Hematopoietic multipotent progenitor cell treated with erythropoietin and hydrocortisone succinate and interleukin-3 and kit ligand, for 4 days (in vitro differentiated cells): ENCODE measurements at regions not wholly inside any gene's neighbourhood (a gene's known extent, or its start where the extent isn't known, plus 50 kb on each side); places are given as distances from the start of the nearest gene placed in this dataset.
"Not testable (repeated sequence)": the region's sequence is repeated elsewhere in the genome, so short reads cannot be mapped to it uniquely, and the experiment has no call there.

Experiments used
- DNase-seq: peaks from one replicate; pipeline ENCODE4 v3.0.0-alpha.2; 2015

DNA sequence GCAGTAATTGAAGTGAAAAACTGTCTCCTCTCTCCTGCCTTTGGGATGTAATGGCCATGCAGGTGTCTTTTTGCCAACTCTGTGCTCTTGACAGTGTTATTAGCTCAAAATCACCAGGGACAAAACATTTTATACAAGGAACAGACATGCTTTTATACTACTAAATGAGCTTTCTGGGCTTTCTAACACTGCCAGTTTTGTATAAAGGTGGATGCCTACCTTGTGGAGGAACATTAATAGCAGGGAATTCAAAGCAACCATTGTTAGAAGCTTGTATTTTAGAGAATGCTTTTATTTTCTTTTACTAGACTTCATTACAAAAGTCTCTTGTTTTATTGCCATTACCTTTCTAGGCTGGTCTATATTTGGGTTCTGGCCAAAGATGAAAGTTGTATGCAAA lies 54.7 kb upstream of the ARSJ start:
- DNase-seq = no peak

DNA sequence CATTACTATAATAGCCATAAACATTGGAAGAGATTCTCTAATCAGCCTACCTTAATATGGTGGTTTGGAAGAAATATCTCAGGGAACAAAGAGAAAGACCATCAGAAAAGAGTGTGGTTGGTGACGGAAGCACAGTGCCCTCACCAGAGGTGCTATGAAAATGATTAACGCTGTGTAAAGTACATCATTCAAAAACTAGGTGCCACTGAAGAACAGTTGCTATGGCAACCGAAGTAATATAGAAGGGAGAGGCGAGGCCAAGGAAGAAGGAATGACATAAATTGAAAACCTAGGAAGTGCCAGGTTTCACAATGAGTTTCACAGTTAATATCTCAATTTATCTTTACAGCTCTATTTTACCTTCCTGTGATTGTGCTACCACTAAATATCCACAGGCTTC lies 57.0 kb upstream of the ARSJ start:
- DNase-seq = no peak

DNA sequence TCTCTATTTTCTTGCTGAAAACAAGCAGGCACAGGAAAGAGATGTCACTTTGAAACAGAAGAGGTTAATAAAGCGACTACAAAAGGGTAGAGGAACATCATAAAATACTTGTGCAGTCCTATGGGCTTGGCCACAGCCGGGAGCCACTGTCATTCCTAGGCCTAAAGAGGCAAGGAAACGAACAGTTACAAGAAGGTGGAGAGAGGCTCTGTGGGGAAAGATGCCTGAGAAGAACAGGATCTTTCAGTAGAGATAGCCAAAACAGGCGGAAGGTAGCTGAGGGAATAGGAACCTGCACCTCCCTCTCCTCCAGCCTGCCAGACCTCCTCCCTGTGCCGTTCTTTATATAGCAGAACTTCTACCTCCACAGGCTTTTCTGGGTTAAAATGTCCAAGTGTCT lies 57.4 kb upstream of the ARSJ start:
- no peak for DNase-seq

DNA sequence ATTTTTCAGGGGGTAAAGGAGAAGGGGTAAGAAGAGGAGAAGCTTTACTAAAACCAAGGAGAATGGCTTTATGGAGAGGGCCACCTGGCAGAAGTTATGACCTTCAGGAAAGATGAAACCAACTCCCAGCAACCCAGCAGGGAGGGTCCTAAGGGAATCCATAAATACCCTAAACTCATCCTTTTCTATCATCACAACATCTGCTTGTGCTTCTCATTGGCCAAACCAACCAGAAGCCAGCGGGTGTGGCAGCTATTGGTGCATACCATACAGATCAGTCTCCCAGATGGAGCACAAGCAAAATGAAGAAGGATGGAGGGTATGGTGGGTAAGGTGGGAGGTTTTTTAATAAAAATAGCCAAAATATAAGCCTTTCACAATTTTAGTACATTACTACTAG lies 58.5 kb upstream of the ARSJ start:
- DNase-seq = no peak

DNA sequence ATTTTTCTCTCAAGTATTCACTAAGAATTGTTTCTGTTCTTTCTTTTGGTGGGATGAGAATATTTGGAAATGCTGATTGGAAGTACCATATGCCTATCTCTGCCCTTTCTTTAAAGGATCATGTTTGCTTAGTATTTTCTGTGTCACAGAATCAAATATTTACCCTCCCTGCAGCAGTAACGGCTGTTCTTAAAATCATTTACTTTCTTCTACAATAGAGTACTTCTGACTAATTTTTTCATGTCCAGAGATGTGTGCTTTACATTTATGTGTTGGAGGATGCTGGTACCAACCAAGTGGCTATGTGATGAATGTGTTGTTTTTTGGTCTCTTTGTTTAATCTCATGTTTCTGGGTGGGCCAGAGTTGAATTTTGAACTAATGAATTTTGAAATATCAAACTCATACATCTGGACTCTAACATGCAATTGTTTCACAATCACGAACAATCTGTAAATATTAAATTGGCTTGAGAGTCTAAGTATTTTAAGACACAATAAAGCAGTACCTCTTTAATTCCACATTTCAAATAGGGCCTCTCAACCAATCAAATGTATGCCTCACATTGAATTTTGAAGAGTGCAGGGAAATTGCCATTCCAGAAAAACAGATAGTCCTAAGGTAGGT lies 59.4 kb upstream of the ARSJ start:
- DNase-seq = no peak

DNA sequence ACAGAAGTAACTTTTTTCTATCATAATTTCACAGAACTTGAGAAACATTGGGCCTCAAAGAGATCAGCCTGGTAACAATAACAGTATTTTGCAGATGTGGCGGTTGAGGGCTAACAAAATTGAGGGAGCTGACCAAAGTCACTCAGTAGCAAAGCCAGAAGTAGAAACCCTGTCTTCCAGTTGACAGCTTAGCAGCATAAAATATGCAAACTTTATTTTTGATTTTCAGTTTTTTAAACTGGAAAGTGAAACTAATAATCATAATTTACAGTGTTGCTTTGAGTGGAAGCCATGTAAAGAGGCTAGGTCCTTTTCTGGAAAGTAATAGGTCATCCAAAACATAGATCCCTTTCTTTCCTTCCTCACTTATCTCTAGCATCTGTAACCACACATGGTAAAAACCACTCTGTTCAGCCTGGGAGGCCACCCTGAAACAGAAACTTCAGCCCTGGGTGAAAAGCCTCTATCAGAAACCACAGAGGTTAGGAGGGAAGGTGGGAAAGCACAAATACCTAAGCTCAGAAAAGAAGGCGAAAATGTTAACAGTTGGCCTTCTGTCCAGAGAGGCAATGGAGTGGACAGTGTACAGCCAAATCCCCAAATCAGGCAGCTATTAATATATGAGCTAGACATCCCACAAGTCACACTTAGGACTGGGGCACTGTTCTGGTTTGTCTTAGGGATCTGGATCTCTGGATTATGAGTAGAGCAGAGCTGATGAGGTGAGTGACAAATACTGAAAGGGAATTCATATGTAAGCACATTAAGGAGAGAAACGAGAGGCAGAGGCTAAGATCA lies 61.1 kb upstream of the ARSJ start:
- DNase-seq = peak; percentile 2

DNA sequence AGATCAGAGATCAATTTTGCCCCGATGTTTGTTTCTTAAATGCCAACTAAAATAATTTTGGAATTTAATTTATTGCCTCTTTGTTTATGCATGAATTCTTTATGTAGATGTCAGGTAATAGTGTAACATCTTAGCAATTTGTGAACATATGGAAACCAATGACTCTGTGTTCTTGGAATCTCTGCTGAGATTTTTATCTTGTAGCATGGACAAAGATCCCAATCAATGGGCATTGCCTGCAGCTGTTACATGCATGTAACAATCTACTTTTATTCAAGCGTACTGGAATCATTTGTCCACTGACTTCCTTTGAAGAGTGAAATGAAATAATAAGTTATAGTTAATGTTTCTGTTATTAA lies 61.6 kb upstream of the ARSJ start:
- no peak for DNase-seq

DNA sequence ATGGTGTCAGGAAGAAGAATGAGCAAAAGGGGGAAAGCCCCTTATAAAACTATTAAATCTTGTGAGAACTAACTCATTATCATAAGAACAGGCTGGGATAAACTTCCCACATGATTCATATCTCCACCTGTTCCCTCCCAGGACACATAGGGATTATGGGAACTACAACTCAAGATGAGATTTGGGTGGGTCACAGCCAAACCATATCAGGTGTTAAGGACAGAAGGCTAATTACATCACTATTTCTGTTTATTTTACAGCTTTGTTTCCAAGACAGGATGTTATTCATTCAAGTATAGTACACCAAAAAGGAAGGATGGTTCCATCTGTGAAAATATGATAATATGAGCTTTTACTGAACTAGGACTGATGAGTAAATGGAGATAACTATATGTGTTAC lies 63.7 kb upstream of the ARSJ start:
- no peak for DNase-seq

DNA sequence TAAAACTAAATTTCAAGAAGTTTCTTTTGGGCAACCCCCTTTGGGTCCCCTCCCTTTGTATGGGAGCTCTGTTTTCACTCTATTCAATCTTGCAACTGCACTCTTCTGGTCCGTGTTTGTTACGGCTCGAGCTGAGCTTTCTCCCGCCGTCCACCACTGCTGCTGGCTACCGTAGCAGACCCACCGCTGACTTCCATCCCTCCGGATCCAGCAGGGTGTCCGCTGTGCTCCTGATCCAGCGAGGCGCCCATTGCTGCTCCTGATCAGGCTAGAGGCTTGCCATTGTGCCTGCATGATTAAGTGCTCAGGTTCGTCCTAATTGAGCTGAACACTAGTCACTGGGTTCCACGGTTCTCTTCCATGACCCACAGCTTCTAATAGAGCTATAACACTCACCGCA lies 64.9 kb upstream of the ARSJ start:
- not testable (repeated sequence) for DNase-seq

DNA sequence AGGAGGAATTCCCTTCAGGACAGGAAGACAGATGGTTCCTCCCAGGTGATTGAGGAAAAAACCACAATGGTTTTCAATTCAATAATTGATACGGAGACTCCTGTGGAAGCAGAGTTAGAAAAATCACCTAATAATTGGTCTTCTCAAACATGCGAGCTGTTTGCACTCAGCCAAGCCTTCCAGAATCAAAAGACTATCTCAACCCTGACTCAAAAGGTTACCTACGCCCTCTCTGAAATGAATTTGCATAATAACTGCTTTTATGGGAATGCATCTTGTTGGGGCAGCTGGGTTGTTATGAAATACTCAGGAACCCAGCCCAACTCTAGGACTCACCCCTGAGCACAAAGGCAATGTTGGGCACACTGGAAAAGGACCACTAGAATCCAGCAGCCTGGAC lies 66.9 kb upstream of the ARSJ start:
- no peak for DNase-seq

DNA sequence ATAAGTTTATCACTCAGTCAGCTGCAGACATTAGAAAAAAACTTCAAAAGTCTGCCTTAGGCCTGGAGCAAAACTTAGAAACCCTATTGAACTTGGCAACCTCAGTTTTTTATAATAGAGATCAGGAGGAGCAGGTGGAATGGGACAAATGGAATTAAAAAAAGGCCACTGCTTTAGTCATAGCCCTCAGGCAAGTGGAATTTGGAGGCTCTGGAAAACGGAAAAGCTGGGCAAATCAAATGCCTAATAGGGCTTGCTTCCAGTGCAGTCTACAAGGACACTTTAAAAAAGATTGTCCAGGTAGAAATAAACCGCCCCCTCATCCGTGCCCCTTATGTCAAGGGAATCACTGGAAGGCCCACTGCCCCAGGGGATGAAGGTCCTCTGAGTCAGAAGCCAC lies 68.7 kb upstream of the ARSJ start:
- not testable (repeated sequence) for DNase-seq

DNA sequence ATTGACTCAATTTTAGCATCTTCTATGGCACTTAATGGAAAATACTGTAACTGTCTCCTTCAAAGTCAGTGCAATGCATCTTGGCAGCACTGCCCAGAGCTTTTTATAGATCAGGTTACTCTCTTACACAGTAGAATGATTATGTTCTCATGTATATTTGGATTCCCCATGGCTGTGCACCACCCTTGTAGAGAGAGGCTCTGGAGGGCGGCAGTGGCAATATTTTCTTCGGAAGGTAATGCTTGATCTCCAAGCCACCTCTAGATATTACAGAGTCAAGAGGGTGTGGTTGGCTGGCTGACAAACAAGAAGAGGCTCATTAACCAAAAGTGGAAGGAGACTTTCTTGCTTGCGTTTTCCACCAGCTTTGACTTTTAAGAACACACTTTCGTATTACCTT lies 72.8 kb upstream of the ARSJ start:
- DNase-seq = no peak

DNA sequence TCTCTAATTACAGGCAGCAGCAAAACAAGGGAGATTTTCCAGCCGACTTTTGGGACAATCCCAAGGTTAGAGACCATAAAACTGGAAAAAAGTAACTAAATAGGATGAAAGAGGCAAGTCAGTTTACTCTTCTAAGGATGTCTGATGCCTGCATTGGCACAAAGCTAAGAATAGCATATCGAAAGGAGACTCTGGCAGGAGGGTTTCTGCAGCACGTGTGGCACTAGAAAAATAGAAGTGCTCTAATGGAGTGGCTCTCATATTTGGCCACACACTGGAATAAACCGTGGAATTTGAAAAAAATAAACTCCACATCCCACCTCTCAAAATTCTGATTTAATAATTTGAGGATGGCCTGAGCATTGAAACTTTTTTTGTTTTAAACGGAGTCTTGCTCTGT lies 77.2 kb upstream of the ARSJ start:
- no peak for DNase-seq

DNA sequence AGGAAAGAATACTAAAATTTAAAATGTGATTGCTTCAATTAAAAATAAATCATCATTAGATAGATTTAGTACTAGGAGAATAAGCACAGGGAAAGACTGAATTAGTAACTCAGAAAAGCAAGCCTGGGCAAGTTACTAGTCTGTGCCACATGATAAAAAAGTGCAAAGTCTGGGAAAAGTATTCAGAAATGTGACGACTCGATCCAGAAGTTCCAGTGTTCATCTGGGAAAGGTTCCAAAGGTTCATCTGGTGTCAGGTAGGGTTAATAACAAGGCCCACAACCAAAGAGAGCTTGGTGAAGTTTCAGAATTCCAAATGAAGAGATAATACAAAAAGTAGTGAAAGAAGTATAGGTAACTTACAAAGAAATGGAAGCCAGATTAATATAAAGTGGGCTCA lies 78.3 kb upstream of the ARSJ start:
- no peak for DNase-seq

DNA sequence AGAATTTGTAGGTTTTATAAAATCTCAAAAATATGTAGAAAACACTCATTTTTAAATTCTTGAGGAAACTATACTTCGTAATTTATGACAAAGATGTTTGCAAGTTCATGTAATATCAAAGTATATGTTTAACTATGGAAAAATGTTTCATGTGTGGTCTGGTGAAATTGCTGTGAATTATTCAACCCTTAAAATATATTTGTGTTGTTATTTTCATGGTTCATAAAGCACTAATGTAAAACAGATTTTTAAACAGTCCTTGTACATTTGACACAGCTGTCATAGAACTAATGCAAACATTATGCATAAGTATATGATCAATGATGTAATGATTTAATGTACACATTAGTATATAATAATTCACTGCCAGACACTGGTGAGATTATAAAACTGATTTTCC lies 83.1 kb upstream of the ARSJ start:
- no peak for DNase-seq

DNA sequence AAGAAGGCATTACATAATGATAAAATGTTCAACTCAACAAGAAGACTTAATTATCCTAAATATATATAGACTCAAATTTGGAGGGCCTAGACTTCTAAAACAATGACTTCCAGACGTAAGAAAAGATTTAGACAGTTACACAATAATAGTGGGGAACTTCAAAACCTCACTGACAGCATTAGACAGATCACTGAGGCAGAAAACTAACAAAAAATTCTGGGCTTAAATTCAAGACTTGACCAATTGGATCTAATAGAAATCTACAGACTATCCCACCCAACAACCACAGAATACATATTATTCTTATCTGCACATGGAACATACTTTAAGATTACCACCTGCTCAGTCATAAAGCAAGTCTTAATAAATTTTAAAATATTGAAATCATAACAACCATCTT lies 93.3 kb upstream of the ARSJ start:
- DNase-seq = no peak

DNA sequence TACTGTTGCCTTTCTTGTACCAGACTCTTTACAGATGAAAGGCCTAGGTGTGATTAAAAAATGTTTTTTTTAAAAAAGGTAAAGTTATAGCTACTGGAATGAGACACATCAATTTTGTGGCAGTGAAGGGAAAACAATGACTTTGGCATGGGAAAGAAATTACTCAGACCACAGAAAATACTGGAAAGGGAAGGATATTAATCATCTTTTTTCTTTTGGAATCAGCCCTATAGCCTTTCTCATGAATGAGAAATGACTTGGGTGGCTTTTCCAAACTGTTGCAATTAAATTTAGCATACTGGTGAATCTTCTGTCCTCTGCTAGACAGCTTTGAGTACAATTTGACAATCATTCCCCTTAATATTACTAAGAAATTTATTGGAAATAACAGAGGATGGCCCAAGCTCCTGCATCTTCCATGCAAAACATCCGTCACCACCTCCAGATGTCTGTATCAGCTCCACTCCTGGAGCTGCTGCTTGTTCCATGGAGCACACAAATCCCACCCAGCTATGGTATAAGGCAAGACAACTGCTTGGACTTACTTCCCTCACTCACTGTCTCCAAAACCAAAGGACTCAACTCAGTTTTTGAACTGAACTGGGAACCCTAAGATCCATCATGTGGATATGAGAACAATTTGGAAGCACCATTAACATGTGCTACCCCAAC lies 97.6 kb upstream of the ARSJ start:
- no peak for DNase-seq

DNA sequence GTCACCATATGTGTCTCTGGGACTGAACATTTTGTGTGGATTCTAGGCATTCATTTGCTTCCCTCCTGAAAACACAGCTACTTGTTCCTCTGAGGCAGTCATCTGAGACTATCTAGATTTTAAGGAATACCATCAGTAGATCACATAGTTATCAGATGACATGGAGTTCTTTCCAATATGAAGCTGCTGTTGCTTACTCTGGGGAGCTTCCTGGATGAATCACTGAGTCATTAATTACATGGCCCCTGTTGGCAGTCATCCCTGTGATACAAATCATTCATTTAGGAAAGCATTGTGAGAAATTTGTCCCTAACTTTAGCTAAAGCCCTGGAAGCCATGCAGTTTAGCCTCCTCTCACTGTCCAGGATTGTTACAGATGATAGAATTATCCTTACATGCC lies 98.2 kb upstream of the ARSJ start:
- no peak for DNase-seq

DNA sequence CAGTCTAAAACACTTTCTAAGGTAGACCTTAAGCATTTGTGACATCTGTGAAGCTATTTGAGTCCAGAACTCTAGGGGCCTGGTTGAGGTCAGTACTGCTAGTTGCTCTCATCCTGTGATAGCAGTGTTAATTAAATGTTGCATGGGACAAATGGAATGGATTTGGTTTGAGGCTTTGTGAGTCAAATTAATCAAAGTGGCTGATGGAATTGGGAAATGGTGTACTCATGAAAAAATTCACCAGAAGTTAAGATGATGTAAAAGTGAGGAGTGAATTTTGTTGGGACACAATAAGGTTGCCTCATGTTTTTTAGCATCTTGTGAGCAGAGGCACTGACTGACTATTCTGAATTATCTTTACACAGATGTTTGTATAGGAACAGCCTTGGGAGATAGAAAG lies 99.2 kb upstream of the ARSJ start:
- DNase-seq = no peak

DNA sequence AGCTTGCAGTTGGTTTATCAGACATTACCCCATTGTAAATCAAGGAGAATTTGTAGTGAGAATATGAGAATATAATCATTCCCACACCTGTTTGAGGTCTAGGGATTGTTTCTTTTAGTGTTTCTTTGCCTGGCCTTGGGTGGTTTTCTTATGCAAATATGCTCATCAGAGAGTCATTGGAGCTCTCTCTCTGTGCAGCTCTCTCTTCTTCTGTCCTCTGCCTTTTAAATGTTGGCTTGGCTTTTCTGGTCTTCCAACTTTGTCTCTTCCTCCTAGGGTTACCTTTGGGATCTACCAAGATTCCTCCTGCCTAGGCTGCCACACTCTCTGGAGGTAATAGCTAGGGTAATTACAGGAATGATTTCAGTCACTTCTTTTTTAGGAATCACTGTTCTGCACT lies 102.3 kb upstream of the ARSJ start:
- DNase-seq = no peak

DNA sequence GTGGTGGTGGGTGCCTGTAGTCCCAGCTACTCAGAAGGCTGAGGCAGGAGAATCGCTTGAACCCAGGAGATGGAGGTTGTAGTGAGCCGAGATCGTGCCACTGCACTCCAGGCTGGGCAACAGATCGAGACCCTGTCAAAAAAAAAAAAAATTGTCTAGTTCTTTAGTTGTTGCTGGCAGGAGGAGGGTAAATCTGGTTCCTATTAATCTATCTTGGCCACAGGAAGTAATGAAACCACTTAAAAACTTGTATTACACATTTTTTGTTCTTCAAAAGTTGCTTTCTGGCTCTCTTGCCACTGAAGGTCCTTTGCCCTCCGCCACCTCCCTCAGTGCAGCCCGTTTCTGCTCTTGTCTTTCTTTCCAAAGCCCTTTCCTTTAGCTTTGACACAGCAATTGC lies 102.9 kb upstream of the ARSJ start:
- DNase-seq = no peak

DNA sequence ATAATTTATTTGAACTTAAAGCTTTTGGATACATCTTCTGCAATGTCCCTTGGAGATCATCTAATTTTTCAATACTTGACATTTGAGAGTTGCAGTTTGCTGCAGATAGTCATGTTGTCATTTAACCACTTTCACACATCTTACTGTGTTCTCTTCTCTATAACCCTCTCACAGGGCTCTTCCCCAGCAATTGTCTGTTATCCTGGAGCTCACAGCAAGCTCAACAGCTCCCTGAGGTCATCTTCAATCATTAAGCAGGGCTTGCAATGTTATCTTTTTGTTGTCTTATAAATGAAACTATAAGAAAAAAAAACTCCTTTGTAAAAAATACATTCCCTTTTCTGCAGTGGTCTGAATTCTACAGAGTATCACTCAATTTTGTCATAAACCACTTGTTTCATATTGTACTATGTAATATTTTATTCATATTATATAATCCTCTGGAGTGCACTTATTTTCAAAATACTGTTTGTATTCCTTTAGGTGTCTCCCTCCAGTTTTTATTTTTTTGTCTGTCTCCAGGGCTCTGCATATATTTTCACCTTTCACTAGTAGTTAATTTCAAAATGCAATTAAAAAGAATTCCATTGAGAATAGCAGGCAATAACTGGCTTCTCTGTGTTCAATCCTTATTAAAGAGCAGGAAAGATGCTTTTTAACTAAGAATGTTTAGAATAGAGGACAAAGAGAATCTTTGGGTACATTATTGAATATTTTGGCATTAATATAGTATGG lies 106.3 kb upstream of the ARSJ start:
- DNase-seq = no peak

DNA sequence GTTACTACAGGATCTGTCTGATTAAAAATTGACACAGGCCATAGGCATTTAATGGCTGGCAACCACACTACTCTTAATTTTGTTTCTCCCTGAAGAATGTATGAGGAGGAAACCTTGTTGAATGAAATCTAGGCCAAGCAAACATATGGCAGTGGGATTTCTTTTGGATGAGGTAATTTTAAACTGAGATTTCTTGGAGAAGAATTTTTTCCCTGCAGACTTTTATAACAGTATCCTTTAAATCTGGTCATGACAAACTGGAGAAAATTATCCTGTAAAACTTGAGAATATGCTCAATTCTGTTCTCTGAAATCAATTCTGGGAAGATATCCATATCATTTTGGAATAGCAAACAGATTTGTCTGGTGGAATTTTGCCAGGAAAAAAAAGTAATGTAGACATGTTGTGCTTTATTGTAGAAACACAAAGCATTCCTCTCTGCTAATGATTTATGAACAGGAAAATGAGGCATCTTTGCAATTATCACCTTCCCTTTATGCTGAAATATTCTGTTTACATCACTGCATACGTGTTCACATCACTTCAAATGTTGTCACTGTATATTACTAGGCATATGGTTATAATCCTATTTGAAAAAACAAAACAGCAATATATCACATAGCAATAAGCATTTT lies 108.3 kb upstream of the ARSJ start:
- DNase-seq = no peak
